Activated CD4-positive, alpha-beta memory T cell treated with anti-CD3 and anti-CD28 coated beads for 36 hours (primary cell): ENCODE measurements at regions not wholly inside any gene's neighbourhood (a gene's known extent, or its start where the extent isn't known, plus 50 kb on each side); places are given as distances from the start of the nearest gene placed in this dataset.
"Not testable (repeated sequence)": the region's sequence is repeated elsewhere in the genome, so short reads cannot be mapped to it uniquely, and the experiment has no call there.

Source experiments
- CTCF ChIA-PET: fragments of 350-600 bp; sonication (Branson Sonifier 250); formaldehyde crosslinking; loops from one replicate; lab custom pipeline; 2021; ENCODE audit warnings: antibody characterized with exemption, inconsistent platforms; lab: Charles Lee
- POLR2A ChIA-PET: fragments of 350-600 bp; sonication (Branson Sonifier 250); formaldehyde crosslinking; loops from one replicate; lab custom pipeline; 2021; ENCODE audit warnings: antibody characterized with exemption; lab: Charles Lee
- DNase-seq: peaks from one replicate; pipeline ENCODE4 v3.0.0-alpha.2; 2020
- H3K27ac Mint-ChIP-seq: one replicate; pipeline ENCODE4 v1.8.0; 2021; ENCODE audit warnings: mixed read lengths
- H3K27me3 Mint-ChIP-seq: one replicate; pipeline ENCODE4 v1.8.0; 2021; ENCODE audit warnings: mixed read lengths
- H3K36me3 Mint-ChIP-seq: one replicate; pipeline ENCODE4 v1.8.0; 2021; ENCODE audit warnings: mixed read lengths
- H3K4me1 Mint-ChIP-seq: one replicate; pipeline ENCODE4 v1.8.0; 2021; ENCODE audit warnings: low read depth, mixed read lengths
- H3K4me3 Mint-ChIP-seq: one replicate; pipeline ENCODE4 v1.8.0; 2021; ENCODE audit warnings: mild to moderate bottlenecking, mixed read lengths
- H3K9me3 Mint-ChIP-seq: one replicate; pipeline ENCODE4 v1.8.0; 2021; ENCODE audit warnings: mixed read lengths
- intact Hi-C: fragments of 100-400 bp; cut with micrococcal nuclease; formaldehyde crosslinking; loops from one replicate; pipeline ENCODE4 v1.15.1; 2023

DNA sequence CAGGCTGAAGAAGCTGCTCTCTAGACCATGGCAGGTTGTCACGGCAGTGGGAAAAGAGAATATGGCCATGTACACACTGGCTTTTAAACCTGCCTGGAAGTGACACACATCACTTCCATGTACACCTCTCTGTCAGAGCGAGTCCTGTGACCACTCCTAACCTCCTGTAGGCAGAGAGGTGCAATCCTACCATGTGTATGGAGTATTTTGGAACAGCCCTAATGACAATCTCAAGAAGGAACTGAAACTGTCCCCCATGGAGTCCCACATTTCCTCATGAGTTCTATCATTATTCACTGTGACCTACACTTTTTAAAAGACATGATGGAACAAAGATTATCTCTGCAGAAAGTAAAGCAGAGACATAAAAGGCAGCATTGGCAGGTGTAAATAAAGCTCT is 153.4 kb upstream of the PFN2 start:
- POLR2A ChIA-PET = no interaction called here
- Mint-ChIP-seq H3K4me3 (no peak overlapping the region), H3K4me1 (no peaks in the 10 kb centered on the region), H3K27ac (no peak overlapping the region), H3K27me3 (peaks cover 6% of the 10 kb centered on the region), H3K36me3 (no peaks in the 10 kb centered on the region), H3K9me3 (no peaks in the 10 kb centered on the region)
- intact Hi-C loops = no loop called here
- CTCF ChIA-PET = no interaction called here
- DNase-seq = no peak

DNA sequence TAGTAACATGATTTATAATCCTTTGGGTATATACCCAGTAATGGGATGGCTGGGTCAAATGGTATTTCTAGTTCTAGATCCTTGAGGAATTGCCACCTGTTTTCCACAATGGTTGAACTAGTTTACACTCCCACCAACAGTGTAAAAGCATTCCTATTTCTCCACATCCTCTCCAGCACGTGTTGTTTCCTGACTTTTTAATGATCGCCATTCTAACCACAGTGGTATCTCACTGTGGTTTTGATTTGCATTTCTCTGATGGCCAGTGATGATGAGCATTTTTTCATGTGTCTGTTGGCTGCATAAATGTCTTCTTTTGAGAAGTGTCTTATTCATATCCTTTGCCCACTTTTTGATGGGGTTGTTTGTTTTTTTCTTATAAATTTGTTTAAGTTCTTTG is 152.6 kb upstream of the PFN2 start:
- H3K27me3 Mint-ChIP-seq, intact Hi-C loops, POLR2A ChIA-PET, DNase-seq, CTCF ChIA-PET, H3K36me3 Mint-ChIP-seq, H3K4me1 Mint-ChIP-seq, H3K27ac Mint-ChIP-seq, H3K4me3 Mint-ChIP-seq, H3K9me3 Mint-ChIP-seq: not testable (repeated sequence)

DNA sequence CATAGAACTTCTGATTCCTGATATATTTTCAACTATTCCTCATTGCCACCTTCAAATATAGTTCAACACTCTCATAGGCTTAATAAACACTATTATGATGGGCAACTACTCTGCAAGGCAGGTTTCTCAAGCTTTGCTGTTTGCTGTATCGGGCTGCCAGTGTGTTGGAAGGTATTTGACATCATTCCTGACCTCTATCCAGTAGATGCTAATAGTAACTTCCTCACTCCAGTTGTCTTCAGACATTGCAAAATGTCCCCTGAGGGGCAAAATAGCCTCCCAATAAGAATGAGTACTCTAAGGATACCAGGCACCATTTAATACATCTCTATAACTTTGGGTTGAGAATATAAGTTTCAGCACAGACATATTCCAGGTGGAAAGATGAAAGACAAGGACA is 147.5 kb upstream of the PFN2 start:
- DNase-seq = no peak
- Mint-ChIP-seq H3K27me3 (peaks cover 19% of the 10 kb centered on the region), H3K4me3 (no peak overlapping the region), H3K4me1 (peaks cover 3% of the 10 kb centered on the region), H3K36me3 (no peaks in the 10 kb centered on the region), H3K9me3 (no peaks in the 10 kb centered on the region), H3K27ac (no peak overlapping the region)
- intact Hi-C loops = no loop called here
- POLR2A ChIA-PET = no interaction called here
- CTCF ChIA-PET = no interaction called here

DNA sequence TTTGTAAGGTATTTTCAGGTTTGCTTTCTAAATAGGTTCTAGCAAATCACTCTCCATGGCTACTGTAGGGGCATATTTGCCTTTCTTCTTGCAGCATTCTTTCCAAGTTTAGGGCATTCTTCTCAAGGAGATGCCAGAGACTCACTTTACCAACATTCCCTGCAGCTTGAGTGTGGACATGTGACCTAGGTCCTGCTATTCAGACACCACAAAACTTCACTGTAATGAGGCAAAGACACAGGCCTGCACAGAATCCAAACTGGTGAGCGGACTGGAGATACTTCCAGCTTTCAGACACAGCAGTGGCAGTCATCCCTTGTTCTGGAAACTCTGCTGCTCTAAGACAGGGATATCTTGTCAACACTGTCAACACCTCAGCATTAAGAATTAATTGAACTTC is 146.4 kb upstream of the PFN2 start:
- Mint-ChIP-seq H3K27me3 (peaks cover 21% of the 10 kb centered on the region), H3K36me3 (no peaks in the 10 kb centered on the region), H3K4me3 (no peak overlapping the region), H3K9me3 (no peaks in the 10 kb centered on the region), H3K27ac (no peak overlapping the region), H3K4me1 (peaks cover 3% of the 10 kb centered on the region)
- intact Hi-C loops = no loop called here
- DNase-seq = no peak
- ChIA-PET POLR2A (no interaction called here), CTCF (no interaction called here)

DNA sequence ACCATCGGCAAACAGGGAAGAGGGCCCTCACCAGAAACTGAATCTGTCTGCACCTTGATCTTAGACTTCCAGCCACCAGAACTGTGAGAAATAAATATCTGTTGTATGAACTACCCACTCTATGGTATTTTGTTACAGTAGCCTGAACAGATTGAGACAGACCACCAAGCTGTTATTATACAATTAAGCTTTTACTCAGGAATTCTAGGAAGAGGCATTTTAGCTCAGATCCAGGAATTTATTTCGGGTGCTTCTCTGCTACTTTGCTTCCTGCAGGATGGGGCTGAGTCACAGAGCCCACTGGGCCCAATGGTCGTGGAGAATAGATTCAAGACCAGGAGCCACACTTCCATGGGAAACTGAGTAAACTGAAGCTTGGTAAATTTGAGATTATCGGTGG is 145.5 kb upstream of the PFN2 start:
- no peaks in the 10 kb centered on the region for H3K9me3 Mint-ChIP-seq
- CTCF ChIA-PET = no interaction called here

DNA sequence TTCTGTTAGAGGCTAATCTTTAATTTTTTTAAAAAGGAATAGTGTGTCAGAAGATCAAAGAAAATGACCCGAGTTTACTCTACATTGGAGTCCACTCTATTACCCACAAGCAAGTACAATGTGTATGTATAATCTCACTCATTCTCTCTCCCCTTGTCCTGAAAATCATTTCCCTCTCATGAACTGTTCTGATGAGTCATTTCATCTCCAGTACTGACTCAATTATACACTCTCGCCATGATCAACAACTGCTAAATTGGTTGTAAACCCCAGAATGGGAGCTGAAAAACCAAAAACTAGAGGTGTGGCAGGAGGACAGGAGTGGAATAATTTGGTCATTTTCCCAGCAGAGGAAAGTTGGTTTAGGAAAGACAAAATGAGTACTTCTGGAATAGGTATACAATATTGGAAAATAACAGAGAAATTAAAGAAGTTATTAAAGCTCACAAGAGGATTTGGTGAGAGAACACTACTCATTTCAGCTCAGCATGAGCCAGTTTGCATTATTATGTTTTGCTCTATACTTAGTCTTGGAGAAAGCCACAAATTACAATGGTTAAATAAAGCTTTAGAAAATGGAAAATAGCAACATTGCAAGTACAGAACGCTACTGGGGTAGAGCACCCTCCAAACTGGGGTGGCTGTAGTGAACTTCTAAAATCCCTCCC is 144.3 kb upstream of the PFN2 start:
- Mint-ChIP-seq H3K4me1 (peaks cover 3% of the 10 kb centered on the region), H3K27me3 (peaks cover 22% of the 10 kb centered on the region), H3K36me3 (no peaks in the 10 kb centered on the region), H3K27ac (no peak overlapping the region), H3K4me3 (no peak overlapping the region), H3K9me3 (no peaks in the 10 kb centered on the region)
- intact Hi-C loops = loop anchor here (1.0 kb wide), 1 partner anchor 18 kb away; no protein-coding TSS in a partner anchor
- ChIA-PET CTCF (no interaction called here), POLR2A (no interaction called here)
- DNase-seq = no peak

More for the DNA sequence above, 145.5 kb upstream of the PFN2 start:
- POLR2A ChIA-PET = no interaction called here
- H3K27me3 Mint-ChIP-seq = peaks cover 22% of the 10 kb centered on the region
- no peak for DNase-seq
- no peak overlapping the region for H3K4me3 Mint-ChIP-seq
- intact Hi-C loops = no loop called here
- H3K36me3 Mint-ChIP-seq = no peaks in the 10 kb centered on the region
- H3K27ac Mint-ChIP-seq = no peak overlapping the region
- peaks cover 3% of the 10 kb centered on the region for H3K4me1 Mint-ChIP-seq

DNA sequence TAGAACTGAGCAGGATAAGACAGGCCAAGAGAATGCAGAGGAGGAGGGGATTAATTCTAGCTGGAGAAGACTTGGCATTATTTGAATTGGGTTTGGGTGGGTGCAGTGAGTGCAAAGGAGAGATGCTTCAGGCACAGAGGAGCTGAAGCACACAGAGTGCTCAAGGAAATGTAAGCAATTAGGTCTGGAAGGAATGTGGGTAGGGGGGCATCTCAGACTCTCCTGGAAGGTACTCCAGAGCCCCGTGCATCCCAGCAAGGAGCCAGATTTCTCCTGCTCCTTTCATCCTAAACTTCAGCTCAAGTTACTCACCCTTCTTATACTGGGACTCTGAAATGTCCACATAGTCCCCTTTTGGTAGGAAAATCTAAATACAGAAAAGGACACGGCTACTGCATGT is 143.6 kb upstream of the PFN2 start:
- H3K4me1 Mint-ChIP-seq = peaks cover 3% of the 10 kb centered on the region

DNA sequence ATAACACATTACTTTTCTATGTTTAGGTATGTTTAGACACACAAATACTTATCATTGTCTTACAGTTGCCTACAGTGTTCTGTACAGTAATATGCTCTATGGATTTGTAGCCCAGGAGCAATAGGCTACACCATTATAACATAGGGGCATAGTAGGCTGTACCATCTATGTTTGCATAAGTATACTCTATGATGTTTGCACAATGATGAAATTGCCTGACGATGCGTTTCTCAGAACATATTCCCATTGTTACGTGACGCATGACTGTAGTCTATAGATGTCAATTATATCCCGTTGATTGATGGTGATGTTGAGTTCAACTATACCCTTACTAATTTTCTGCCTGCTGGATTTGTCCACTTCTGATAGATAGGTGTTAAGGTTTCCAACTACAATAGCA is 139.4 kb upstream of the PFN2 start:
- intact Hi-C loops = no loop called here
- DNase-seq = no peak
- Mint-ChIP-seq H3K27ac (no peak overlapping the region), H3K27me3 (peaks cover 6% of the 10 kb centered on the region), H3K9me3 (no peaks in the 10 kb centered on the region), H3K36me3 (no peaks in the 10 kb centered on the region), H3K4me1 (peaks cover 3% of the 10 kb centered on the region), H3K4me3 (no peak overlapping the region)
- CTCF ChIA-PET = no interaction called here
- POLR2A ChIA-PET = no interaction called here

More for the DNA sequence above, 143.6 kb upstream of the PFN2 start:
- no peak for DNase-seq
- ChIA-PET POLR2A (no interaction called here), CTCF (no interaction called here)
- no peaks in the 10 kb centered on the region for H3K9me3 Mint-ChIP-seq
- no peaks in the 10 kb centered on the region for H3K36me3 Mint-ChIP-seq
- H3K4me3 Mint-ChIP-seq = no peak overlapping the region
- no peak overlapping the region for H3K27ac Mint-ChIP-seq
- intact Hi-C loops = loop anchor here (1.0 kb wide), 1 partner anchor 17 kb away; no protein-coding TSS in a partner anchor
- peaks cover 22% of the 10 kb centered on the region for H3K27me3 Mint-ChIP-seq

DNA sequence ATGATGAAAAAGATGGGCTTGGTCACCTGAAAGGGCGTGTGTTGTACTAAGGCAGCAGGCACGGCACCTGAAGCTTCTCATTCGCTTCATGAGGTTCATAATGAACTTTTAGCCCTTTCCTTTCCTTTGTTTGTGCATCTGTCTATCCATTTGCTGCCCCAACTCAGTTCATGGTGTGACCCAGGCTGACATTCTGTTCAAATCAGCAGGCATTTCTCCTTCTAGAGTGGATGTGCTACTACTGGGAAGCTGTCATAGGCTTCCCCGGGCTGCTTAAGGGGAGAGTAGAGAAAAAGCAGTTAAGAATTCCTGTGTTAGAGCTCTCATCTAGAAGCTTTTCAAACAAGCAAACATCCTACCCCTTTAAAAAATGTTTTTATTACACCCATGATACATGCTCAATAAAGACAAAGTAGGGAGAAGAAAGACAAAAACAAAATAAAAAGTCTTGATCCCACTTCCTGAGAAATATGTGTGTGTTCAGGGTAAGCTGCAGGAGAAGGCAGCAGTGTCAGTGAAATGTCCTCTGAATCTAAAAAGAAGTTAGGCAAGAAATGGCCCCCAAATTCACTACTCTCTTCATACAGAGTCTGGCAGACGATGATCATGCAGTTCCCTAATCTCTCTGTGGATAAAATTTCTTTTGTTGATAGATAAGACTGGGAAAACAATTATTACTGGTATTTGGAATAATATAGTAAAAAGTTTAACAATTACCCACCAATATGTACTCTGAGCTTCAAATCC is 136.9 kb upstream of the PFN2 start:
- intact Hi-C loops = no loop called here

DNA sequence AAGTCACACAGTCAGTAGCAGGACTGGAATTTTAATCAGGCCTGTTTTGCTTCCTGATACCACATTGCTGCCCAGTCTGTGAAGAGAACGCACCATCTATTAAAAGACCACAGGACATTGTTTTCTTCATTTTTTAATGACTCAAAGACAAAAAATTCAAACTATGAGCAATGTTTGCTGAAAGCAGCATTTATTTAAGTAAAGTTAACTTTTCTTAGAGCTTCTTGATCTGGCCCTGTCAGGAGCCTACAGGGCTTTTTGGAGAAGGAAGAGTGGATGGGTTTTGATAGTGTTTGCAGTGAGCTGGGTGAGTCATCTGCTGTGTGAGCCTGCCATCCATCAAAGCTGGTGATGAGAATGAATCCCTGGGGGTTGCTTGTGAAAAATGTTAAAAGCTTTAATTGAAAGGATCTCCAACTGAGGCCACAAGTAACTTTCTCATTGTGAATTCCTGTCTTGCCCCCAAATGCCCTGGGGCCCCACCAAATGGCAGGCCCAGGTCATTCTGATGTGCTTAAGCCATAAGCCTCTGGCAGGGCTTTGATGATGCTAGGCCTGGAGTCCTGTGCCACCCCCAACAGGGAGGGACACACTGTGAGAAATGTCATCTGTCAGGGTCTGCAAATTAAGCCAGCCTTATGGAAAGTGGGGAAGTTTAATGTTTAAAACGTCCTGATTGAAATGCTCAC is 136.2 kb upstream of the PFN2 start:
- intact Hi-C loops = no loop called here
- DNase-seq = no peak
- no peaks in the 10 kb centered on the region for H3K9me3 Mint-ChIP-seq
- H3K36me3 Mint-ChIP-seq = no peaks in the 10 kb centered on the region
- peaks cover 3% of the 10 kb centered on the region for H3K27me3 Mint-ChIP-seq
- POLR2A ChIA-PET = no interaction called here
- no peak overlapping the region for H3K27ac Mint-ChIP-seq
- CTCF ChIA-PET = no interaction called here
- H3K4me3 Mint-ChIP-seq = no peak overlapping the region
- H3K4me1 Mint-ChIP-seq = no peaks in the 10 kb centered on the region

More for the DNA sequence above, 136.9 kb upstream of the PFN2 start:
- no peaks in the 10 kb centered on the region for H3K36me3 Mint-ChIP-seq
- POLR2A ChIA-PET = no interaction called here
- DNase-seq = no peak
- CTCF ChIA-PET = no interaction called here
- H3K4me1 Mint-ChIP-seq = no peaks in the 10 kb centered on the region
- H3K4me3 Mint-ChIP-seq = no peak overlapping the region
- H3K27me3 Mint-ChIP-seq = peaks cover 6% of the 10 kb centered on the region
- H3K9me3 Mint-ChIP-seq = no peaks in the 10 kb centered on the region
- no peak overlapping the region for H3K27ac Mint-ChIP-seq

DNA sequence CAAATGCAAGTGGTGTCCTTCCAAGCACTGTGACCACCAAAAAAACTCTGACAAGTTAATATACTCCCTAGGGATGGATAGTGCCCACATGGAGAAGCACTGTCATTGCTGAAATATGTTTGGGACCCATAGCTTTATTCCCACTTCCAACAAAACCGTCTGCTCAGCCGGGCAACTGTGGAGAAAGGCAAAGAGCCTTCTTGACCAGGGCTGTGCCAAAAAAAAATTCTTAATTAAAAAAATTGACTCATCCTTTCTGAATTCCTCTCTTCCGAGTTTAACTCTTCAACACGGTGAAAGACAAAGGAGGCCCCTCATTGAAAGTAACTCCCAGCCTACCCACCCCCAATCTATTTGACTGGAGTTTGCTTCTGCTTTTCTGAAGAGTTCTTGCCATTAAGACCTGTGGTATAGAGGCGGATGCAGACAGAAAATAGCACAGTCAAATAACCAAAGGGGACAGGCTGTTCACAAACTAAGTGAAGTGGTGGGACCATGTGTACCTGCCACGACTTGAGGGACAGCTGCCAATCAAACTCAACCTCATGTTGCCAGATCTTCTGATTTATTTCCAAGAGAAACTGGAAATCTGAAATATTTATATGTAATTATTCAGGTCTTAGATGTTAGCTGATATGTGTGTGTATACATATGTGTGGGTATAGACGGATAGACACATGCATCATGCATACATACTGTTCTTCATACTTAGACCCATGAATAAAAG is 135.4 kb upstream of the PFN2 start:
- intact Hi-C loops = no loop called here
- Mint-ChIP-seq H3K27me3 (peaks cover 3% of the 10 kb centered on the region), H3K4me3 (no peak overlapping the region), H3K27ac (no peak overlapping the region), H3K9me3 (peaks cover under 1% of the 10 kb centered on the region), H3K4me1 (no peaks in the 10 kb centered on the region), H3K36me3 (no peaks in the 10 kb centered on the region)
- CTCF ChIA-PET = no interaction called here
- POLR2A ChIA-PET = no interaction called here
- no peak for DNase-seq

DNA sequence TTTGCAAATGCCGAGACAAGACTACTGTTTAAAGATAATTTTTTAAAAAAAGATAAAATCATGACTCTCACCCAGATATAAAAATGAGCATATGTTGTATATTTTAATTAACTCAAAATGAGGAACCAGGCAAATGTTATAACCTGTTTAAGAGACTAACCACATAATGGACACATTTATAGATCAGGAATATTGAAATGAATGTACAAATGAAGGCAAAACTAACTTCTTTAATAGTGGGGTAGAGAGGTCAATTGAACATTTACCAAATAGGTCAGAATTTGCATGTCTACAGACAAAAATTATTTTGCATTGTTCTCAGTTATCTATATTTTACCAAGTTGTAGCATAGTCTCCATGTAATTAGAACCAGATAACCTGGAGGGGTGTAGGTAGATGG is 134.3 kb upstream of the PFN2 start:
- H3K4me3 Mint-ChIP-seq = no peak overlapping the region
- intact Hi-C loops = no loop called here
- H3K9me3 Mint-ChIP-seq = peaks cover 2% of the 10 kb centered on the region
- no peaks in the 10 kb centered on the region for H3K36me3 Mint-ChIP-seq
- peaks cover 3% of the 10 kb centered on the region for H3K27me3 Mint-ChIP-seq
- ChIA-PET POLR2A (interaction anchor here (0.6 kb wide), 1 partner anchor 425 kb away, joined by 3 read pairs; no protein-coding TSS in a partner anchor), CTCF (no interaction called here)
- DNase-seq = no peak
- no peak overlapping the region for H3K27ac Mint-ChIP-seq
- H3K4me1 Mint-ChIP-seq = no peaks in the 10 kb centered on the region
